ENCODE measurements at regions not wholly inside any gene's neighbourhood (a gene's known extent, or its start where the extent isn't known, plus 50 kb on each side); places are given as distances from the start of the nearest gene placed in this dataset.

DNA sequence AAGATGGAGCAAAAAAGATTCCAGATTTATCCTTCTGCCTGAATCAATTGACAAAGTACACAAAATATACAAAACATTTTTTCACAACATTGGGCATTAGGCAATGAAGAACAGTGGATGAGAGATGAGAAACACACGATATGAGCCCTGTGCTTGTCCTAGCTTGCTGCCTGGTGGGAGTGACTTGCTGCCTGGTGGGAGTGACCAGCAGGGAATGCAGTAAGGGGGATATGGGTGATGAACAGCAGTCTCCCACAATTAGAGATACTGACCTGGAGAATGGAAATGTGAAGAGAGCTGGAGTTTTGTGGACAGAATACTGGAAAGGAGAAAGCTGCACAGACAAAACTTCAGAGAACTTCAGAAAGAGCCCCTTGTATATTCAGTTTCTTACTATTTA, 629.4 kb upstream of the FRG1 start:
- no peak overlapping the region for H3K4me3 ChIP-seq (ENCODE audit: low read length)
- TF ChIP-seq, protein P1, sequence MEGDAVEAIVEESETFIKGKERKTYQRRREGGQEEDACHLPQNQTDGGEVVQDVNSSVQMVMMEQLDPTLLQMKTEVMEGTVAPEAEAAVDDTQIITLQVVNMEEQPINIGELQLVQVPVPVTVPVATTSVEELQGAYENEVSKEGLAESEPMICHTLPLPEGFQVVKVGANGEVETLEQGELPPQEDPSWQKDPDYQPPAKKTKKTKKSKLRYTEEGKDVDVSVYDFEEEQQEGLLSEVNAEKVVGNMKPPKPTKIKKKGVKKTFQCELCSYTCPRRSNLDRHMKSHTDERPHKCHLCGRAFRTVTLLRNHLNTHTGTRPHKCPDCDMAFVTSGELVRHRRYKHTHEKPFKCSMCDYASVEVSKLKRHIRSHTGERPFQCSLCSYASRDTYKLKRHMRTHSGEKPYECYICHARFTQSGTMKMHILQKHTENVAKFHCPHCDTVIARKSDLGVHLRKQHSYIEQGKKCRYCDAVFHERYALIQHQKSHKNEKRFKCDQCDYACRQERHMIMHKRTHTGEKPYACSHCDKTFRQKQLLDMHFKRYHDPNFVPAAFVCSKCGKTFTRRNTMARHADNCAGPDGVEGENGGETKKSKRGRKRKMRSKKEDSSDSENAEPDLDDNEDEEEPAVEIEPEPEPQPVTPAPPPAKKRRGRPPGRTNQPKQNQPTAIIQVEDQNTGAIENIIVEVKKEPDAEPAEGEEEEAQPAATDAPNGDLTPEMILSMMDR (conservative IDR thresholded peaks at IDR 0.05; ENCODE audit: low read length), result no peak
- no peak for DNase-seq (ENCODE audit: low read depth)

DNA sequence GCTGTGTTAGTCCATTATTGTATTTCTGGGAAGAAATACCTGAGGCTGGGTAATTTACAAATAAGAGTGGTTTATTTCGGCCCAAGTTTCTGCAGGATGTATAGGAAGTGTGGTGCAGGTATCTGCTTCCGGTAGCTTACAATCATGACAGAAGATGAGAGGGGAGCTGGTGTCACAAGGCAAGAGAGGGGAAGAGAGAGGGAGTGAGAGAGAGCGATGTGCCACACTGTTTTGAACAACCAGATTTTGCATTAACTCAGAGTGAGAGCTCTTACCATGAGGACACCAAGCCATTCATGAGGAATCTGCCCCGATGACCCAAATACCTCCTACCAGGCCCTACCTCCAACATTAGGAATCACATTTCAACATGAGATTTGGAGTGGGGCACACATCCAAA, 627.6 kb upstream of the FRG1 start:
- TF ChIP-seq, protein P1 (conservative IDR thresholded peaks at IDR 0.05; ENCODE audit: low read length), result no peak
- no peak for DNase-seq (ENCODE audit: low read depth)
- H3K4me3 ChIP-seq (ENCODE audit: low read length), result no peak overlapping the region

DNA sequence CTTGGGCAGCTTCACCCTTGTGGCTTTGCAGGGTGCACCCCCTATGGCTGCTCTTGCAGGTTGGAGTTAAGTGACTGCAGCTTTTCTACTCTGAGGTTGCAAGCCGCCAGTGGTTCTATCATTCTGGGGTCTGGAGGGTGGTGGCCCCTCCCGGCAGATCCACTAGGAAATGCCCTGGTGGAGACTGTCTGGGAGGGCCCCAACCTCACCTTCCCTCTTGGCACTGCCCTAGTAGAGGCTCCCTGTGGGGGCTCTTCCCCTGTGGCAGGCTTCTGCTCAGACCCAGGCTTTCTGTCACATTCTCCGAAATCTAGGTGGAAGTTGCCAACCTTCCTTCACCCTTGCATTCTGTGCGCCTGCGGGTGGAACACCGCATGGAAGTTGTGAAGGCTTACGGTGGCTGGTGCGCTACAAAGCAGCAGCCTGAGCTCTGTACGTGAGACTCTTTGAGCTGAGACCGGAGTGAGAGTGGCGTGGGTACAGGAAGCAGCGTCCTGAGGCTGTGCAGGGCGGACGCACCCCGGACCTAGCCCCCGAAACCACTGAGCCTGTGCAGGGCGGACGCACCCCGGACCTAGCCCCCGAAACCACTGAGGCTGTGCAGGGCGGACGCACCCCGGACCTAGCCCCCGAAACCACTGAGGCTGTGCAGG, 626.7 kb upstream of the FRG1 start:
- H3K4me3 ChIP-seq (ENCODE audit: low read length), result no peak overlapping the region
- DNase-seq (ENCODE audit: low read depth), result no peak
- TF ChIP-seq, protein P1 (conservative IDR thresholded peaks at IDR 0.05; ENCODE audit: low read length), result no peak

DNA sequence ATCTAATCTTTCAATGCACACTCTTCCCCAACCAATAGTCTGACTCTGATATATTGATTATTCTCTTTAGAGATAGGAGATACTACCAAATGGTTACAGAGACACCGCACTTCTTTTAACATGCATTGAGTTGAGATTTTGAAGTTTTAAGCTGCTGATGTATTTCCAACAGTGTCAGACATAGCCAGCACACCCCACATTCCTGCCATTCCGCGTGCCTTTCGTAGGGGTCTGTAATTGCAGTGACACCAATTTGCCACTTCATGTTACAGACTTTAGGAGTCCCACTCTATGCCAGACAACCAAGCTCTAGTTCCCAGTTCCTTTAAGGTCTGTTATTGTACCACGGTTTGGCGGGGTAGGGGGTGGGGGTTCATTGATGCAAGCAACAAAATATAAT, 618.2 kb upstream of the FRG1 start:
- no peak for DNase-seq (ENCODE audit: low read depth)
- H3K4me3 ChIP-seq (ENCODE audit: low read length), result no peak overlapping the region
- TF ChIP-seq, protein P1 (conservative IDR thresholded peaks at IDR 0.05; ENCODE audit: low read length), result no peak

DNA sequence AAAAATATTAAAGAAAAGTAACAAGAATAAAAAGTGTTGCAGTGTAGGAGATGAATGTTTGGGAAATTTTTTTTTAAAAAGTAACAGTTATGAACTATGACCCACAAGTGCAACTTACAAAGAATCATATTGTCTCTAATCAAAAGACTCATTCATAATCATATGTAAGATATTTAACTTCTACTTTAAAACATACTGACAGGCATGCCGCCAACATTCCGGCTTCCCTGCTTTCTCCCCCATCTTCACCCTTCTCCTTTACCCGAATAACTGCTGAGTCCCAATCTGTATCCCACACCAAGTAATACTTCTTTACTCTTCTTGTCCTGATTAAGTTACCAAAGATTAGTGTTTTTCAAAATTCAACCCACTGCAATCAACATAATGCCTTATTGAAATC, 598.8 kb upstream of the FRG1 start:
- no peak overlapping the region for H3K4me3 ChIP-seq (ENCODE audit: low read length)
- TF ChIP-seq, protein P1 (conservative IDR thresholded peaks at IDR 0.05; ENCODE audit: low read length), result no peak
- DNase-seq (ENCODE audit: low read depth), result no peak

DNA sequence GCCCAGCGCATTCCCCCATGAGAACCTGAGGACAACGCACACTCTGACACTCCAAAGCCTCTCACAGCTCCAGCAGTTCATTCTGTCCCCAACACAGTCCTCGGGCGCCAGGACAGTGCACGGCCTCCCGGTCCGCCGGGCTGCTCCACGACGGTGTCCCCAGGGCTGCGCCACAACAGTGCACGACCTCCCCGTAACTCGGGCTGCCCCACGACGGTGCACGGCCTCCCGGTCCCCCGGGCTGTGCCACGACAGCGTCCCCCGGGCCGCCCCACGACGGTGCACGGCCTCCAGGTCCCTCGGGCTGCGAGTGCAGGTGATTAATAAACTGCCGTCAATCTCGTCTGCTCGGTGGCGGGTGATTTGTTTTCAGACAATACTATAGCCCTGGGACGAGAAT, 585.1 kb upstream of the FRG1 start:
- TF ChIP-seq, protein P1 (conservative IDR thresholded peaks at IDR 0.05; ENCODE audit: low read length), result no peak
- DNase-seq (ENCODE audit: low read depth), result no peak
- H3K4me3 ChIP-seq (ENCODE audit: low read length), result no peak overlapping the region

DNA sequence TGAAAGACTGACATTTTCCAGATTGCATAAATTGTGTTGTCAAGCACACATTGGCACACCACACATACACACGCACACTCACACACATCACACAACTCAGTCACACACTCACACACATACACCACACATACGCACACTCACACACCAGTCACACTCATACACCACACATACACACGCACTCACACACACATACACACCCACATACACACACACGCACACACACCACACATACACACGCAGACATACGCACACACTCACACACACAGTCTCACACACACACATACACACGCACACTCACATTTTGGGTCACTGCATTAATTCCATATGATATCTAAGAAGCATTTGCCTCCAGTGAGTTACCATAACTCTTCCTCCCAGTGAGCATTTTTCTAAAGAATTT, 578.3 kb upstream of the FRG1 start:
- no peak for DNase-seq (ENCODE audit: low read depth)
- H3K4me3 ChIP-seq (ENCODE audit: low read length), result no peak overlapping the region
- TF ChIP-seq, protein P1 (conservative IDR thresholded peaks at IDR 0.05; ENCODE audit: low read length), result no peak

All from AG10803 (cell line).